Activated CD4-positive, CD25-positive, alpha-beta regulatory T cell (primary cell): ENCODE measurements at regions not wholly inside any gene's neighbourhood (a gene's known extent, or its start where the extent isn't known, plus 50 kb on each side); places are given as distances from the start of the nearest gene placed in this dataset.

ENCODE experiments used
- DNase-seq, 4 experiments: peaks; one replicate each; lab custom pipeline; 2025; lab: John Stamatoyannopoulos, UW

- no peak for DNase-seq
These were observed 77.6 kb upstream of the ZNF516 start for GRCh38 chr18:76572518-76573247.

- DNase-seq: no peak
These were observed 76.6 kb upstream of the ZNF516 start for GRCh38 chr18:76571689-76572088.

GRCh38 chr18:76570856-76571255 is 75.8 kb upstream of the ZNF516 start:
- DNase-seq: no peak

- no peak for DNase-seq
These were observed 74.8 kb upstream of the ZNF516 start for GRCh38 chr18:76569644-76570419.

GRCh38 chr18:76568731-76569130 is 73.7 kb upstream of the ZNF516 start:
- DNase-seq: no peak

- no peak for DNase-seq
These were observed 72.9 kb upstream of the ZNF516 start for GRCh38 chr18:76567835-76568445.

- no peak for DNase-seq
These were observed 71.9 kb upstream of the ZNF516 start for GRCh38 chr18:76566987-76567386.

- no peak for DNase-seq
These were observed 70.5 kb upstream of the ZNF516 start for GRCh38 chr18:76565238-76566173.

- DNase-seq: no peak
These were observed 69.7 kb upstream of the ZNF516 start for GRCh38 chr18:76564655-76565237.

GRCh38 chr18:76564117-76564516 is 69.1 kb upstream of the ZNF516 start:
- DNase-seq: no peak

GRCh38 chr18:76562286-76563122 is 67.5 kb upstream of the ZNF516 start:
- DNase-seq: no peak

GRCh38 chr18:76558881-76559667 is 64.0 kb upstream of the ZNF516 start:
- no peak for DNase-seq

GRCh38 chr18:76557026-76557575 is 62.1 kb upstream of the ZNF516 start:
- DNase-seq: no peak

- no peak for DNase-seq
These were observed 59.6 kb upstream of the ZNF516 start for GRCh38 chr18:76554547-76555222.

- DNase-seq: no peak
These were observed 58.9 kb upstream of the ZNF516 start for GRCh38 chr18:76553715-76554546.

GRCh38 chr18:76548541-76548940 is 53.5 kb upstream of the ZNF516 start:
- DNase-seq: no peak

GRCh38 chr18:76547296-76547695 is 52.3 kb upstream of the ZNF516 start:
- DNase-seq: no peak

- no peak for DNase-seq
These were observed 51.4 kb upstream of the ZNF516 start for GRCh38 chr18:76546436-76546835.
